K562 (cell line): ENCODE measurements at regions not wholly inside any gene's neighbourhood (a gene's known extent, or its start where the extent isn't known, plus 50 kb on each side); places are given as distances from the start of the nearest gene placed in this dataset.

ENCODE experiments used
- HNRNPL ChIP-seq: fragments of 200-400 bp; formaldehyde crosslinking; IDR thresholded peaks from 2 replicates; pipeline ENCODE4 v1.6.1; 2017; ENCODE audit warnings: low read depth, mild to moderate bottlenecking, low read length
- KDM1A ChIP-seq, 2 experiments: fragments of 450-650 bp; IDR thresholded peaks; 2 replicates each; pipeline ENCODE4 v1.6.1; 2016; ENCODE audit warnings: mild to moderate bottlenecking in 2 of 2
- MIER1 ChIP-seq: fragments of 450-650 bp; IDR thresholded peaks from 2 replicates; pipeline ENCODE4 v1.6.1; 2016; ENCODE audit warnings: antibody characterized with exemption, mild to moderate bottlenecking, low read depth
- ZC3H11A ChIP-seq: IDR thresholded peaks from 2 replicates; pipeline ENCODE4 v1.6.1; 2012; ENCODE audit warnings: low read depth, low read length, improper control_type of control experiment
- ZNF174 ChIP-seq: fragments of 250-450 bp; sonication (Bioruptor Pico); IDR thresholded peaks from 2 replicates; pipeline ENCODE4 v1.4.0; 2020; ENCODE audit warnings: mild to moderate bottlenecking
- TF ChIP-seq, protein P1 (sequence below), 2 experiments: fragments of 450-650 bp in 1 of 2; sonication (generic) in 1 of 2; formaldehyde crosslinking in 1 of 2; IDR thresholded peaks; 2 replicates each; pipeline versions ENCODE4 v1.7.1 to v1.9.0; 2016 to 2022; ENCODE audit warnings: inconsistent platforms in 1 of 2, mild to moderate bottlenecking in 1 of 2, missing genetic modification reagents in 1 of 2
- TF ChIP-seq, protein P2 (sequence below): fragments of 250-450 bp; sonication (Bioruptor Pico); IDR thresholded peaks from 2 replicates; pipeline ENCODE4 v1.9.0; 2021; ENCODE audit warnings: mild to moderate bottlenecking, inconsistent platforms

GRCh38 chr6:81265106-81265505, 487.4 kb downstream of the TENT5A start (continued):
- TF ChIP-seq, protein P1, sequence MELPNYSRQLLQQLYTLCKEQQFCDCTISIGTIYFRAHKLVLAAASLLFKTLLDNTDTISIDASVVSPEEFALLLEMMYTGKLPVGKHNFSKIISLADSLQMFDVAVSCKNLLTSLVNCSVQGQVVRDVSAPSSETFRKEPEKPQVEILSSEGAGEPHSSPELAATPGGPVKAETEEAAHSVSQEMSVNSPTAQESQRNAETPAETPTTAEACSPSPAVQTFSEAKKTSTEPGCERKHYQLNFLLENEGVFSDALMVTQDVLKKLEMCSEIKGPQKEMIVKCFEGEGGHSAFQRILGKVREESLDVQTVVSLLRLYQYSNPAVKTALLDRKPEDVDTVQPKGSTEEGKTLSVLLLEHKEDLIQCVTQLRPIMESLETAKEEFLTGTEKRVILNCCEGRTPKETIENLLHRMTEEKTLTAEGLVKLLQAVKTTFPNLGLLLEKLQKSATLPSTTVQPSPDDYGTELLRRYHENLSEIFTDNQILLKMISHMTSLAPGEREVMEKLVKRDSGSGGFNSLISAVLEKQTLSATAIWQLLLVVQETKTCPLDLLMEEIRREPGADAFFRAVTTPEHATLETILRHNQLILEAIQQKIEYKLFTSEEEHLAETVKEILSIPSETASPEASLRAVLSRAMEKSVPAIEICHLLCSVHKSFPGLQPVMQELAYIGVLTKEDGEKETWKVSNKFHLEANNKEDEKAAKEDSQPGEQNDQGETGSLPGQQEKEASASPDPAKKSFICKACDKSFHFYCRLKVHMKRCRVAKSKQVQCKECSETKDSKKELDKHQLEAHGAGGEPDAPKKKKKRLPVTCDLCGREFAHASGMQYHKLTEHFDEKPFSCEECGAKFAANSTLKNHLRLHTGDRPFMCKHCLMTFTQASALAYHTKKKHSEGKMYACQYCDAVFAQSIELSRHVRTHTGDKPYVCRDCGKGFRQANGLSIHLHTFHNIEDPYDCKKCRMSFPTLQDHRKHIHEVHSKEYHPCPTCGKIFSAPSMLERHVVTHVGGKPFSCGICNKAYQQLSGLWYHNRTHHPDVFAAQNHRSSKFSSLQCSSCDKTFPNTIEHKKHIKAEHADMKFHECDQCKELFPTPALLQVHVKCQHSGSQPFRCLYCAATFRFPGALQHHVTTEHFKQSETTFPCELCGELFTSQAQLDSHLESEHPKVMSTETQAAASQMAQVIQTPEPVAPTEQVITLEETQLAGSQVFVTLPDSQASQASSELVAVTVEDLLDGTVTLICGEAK (IDR thresholded peaks at IDR 0.05) = no peak
- TF ChIP-seq, protein P1 (CRISPR knock-in tag; IDR thresholded peaks at IDR 0.05) = no peak
- TF ChIP-seq KDM1A (IDR thresholded peaks at IDR 0.05) (no peak), ZNF174 (CRISPR knock-in tag) (no peak), ZC3H11A (no peak), HNRNPL (no peak), MIER1 (no peak)
- TF ChIP-seq, protein P2, sequence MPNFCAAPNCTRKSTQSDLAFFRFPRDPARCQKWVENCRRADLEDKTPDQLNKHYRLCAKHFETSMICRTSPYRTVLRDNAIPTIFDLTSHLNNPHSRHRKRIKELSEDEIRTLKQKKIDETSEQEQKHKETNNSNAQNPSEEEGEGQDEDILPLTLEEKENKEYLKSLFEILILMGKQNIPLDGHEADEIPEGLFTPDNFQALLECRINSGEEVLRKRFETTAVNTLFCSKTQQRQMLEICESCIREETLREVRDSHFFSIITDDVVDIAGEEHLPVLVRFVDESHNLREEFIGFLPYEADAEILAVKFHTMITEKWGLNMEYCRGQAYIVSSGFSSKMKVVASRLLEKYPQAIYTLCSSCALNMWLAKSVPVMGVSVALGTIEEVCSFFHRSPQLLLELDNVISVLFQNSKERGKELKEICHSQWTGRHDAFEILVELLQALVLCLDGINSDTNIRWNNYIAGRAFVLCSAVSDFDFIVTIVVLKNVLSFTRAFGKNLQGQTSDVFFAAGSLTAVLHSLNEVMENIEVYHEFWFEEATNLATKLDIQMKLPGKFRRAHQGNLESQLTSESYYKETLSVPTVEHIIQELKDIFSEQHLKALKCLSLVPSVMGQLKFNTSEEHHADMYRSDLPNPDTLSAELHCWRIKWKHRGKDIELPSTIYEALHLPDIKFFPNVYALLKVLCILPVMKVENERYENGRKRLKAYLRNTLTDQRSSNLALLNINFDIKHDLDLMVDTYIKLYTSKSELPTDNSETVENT (CRISPR knock-in tag) = no peak
